ENCODE measurements at regions not wholly inside any gene's neighbourhood (a gene's known extent, or its start where the extent isn't known, plus 50 kb on each side); places are given as distances from the start of the nearest gene placed in this dataset.
"Not testable (repeated sequence)": the region's sequence is repeated elsewhere in the genome, so short reads cannot be mapped to it uniquely, and the experiment has no call there.

GRCh38 chr9:85792057-85792456 lies 50.3 kb upstream of the AGTPBP1 start:
- not testable (repeated sequence) for DNase-seq

- DNase-seq, result not testable (repeated sequence)
These were observed 61.4 kb upstream of the AGTPBP1 start for GRCh38 chr9:85802978-85803695.

GRCh38 chr9:85804847-85805133 lies 63.0 kb upstream of the AGTPBP1 start:
- DNase-seq, result peak in 1 of 2 experiments; percentile 35

- peak in 1 of 2 experiments; percentile 42 for DNase-seq
These were observed 63.6 kb upstream of the AGTPBP1 start for GRCh38 chr9:85805134-85806005.

- DNase-seq, result not testable (repeated sequence)
These were observed 66.6 kb upstream of the AGTPBP1 start for GRCh38 chr9:85808329-85808728.

GRCh38 chr9:85813388-85813787 lies 71.6 kb upstream of the AGTPBP1 start:
- not testable (repeated sequence) for DNase-seq

- DNase-seq, result not testable (repeated sequence)
These were observed 73.0 kb upstream of the AGTPBP1 start for GRCh38 chr9:85814800-85815199.

- not testable (repeated sequence) for DNase-seq
These were observed 77.2 kb upstream of the AGTPBP1 start for GRCh38 chr9:85818971-85819370.

GRCh38 chr9:85820598-85820997 lies 78.8 kb upstream of the AGTPBP1 start:
- DNase-seq, result not testable (repeated sequence)

GRCh38 chr9:85824949-85825348 lies 83.2 kb upstream of the AGTPBP1 start:
- DNase-seq, result not testable (repeated sequence)

- not testable (repeated sequence) for DNase-seq
These were observed 92.8 kb upstream of the AGTPBP1 start for GRCh38 chr9:85834591-85834990.

GRCh38 chr9:85843949-85844348 lies 97.0 kb upstream of the NAA35 start:
- DNase-seq, result not testable (repeated sequence)

- DNase-seq, result not testable (repeated sequence)
These were observed 93.2 kb upstream of the NAA35 start for GRCh38 chr9:85847782-85848181.

- DNase-seq, result no peak
These were observed 82.7 kb upstream of the NAA35 start for GRCh38 chr9:85858056-85858750.

- DNase-seq, result no peak
These were observed 81.2 kb upstream of the NAA35 start for GRCh38 chr9:85859765-85860164.

GRCh38 chr9:85861882-85862281 lies 79.1 kb upstream of the NAA35 start:
- not testable (repeated sequence) for DNase-seq

GRCh38 chr9:85863875-85864274 lies 77.1 kb upstream of the NAA35 start:
- no peak for DNase-seq

- no peak for DNase-seq
These were observed 69.9 kb upstream of the NAA35 start for GRCh38 chr9:85871008-85871407.

- DNase-seq, result not testable (repeated sequence)
These were observed 69.3 kb upstream of the NAA35 start for GRCh38 chr9:85871683-85872082.

GRCh38 chr9:85872463-85872862 lies 68.5 kb upstream of the NAA35 start:
- no peak for DNase-seq

- no peak for DNase-seq
These were observed 64.3 kb upstream of the NAA35 start for GRCh38 chr9:85876628-85877027.

- not testable (repeated sequence) for DNase-seq
These were observed 61.9 kb upstream of the NAA35 start for GRCh38 chr9:85878872-85879597.

- DNase-seq, result not testable (repeated sequence)
These were observed 60.4 kb upstream of the NAA35 start for GRCh38 chr9:85880507-85880906.

Data from NCI-H187 (cell line).